Activated CD4-positive, alpha-beta T cell treated with anti-CD3 and anti-CD28 coated beads, Interleukin-2, amount 50 U/mL, for 48 hours (primary cell): ENCODE measurements at regions not wholly inside any gene's neighbourhood (a gene's known extent, or its start where the extent isn't known, plus 50 kb on each side); places are given as distances from the start of the nearest gene placed in this dataset.
"Not testable (repeated sequence)": the region's sequence is repeated elsewhere in the genome, so short reads cannot be mapped to it uniquely, and the experiment has no call there.

Source experiments
- DNase-seq, 2 experiments: peaks; one replicate each; pipeline ENCODE4 v3.0.0-alpha.2; 2020

DNA sequence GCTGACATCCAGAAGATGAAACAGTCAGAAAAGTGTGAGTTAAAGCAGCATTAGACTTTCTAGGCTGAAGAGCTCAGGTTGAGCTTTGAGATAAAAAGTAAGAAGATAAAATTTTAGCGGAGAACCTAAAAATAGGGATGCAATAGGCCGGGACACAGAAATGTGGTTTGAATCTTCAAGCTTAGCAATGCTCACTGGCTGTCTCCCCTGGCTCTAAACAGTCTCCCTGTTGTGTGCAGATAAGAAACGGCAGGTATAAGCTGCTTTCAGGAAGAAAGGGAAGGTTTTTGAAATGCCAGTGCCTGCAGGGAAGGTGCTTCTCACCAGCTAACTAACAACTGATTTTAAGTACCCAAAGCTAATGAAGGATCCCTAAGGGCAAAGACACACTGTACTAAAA lies 718.7 kb upstream of the SGO1 start:
- no peak for DNase-seq

DNA sequence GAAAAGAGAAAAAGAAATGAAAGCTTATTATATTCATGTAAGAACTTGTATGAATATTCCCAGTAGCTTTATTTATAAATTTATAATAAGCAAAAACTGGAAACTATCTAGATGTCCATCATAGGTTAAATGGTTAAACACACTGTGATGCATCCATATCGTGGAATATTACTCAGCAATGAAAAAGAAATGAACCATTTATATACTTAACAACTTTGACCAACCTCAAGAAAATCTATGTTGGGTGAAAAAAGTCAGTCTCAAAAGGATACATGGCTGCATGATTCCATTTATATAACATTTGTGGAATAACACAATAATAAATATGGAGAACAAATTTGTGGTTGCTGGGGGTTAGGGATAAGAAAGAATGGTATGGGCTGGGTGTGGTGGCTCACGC lies 713.0 kb upstream of the SGO1 start:
- no peak for DNase-seq

DNA sequence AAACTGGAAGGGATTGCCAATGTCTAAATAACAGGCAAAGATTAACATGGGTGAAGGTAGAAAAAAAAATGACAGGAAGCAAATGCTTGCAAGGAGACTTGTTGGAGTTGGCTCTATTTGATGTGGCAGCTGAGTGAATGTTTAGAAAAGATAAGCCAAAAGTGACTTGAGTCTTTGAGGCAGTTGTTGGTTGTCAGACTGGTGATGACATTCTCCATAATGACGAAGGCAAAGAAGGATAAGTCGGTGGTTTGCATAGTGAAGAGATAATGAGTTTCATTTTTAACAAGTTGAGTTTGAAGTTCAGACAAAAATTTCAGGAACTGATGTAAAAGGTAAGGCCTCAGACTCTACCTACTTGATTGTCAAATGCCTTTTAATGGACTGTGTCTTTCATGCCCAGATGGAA lies 704.1 kb upstream of the SGO1 start:
- DNase-seq, result no peak

DNA sequence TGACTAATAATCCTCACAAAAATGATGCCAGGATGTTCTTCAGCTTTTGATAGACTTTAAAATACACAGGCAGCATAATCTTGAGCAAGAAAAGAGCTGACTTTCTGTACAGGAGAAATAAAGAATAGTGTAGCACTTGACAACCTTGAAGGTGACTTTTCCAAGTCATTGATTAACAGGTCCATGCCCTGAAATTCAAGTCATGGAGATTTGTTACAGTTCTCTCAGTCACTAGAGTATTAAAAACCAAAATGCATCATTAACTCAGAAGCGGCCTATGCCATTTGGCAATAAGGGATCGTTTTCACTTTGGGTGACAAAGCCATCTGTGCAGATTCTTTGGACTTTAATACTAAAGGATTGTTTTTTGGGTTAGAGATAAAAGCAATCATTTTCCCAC lies 692.7 kb upstream of the SGO1 start:
- DNase-seq, result no peak

DNA sequence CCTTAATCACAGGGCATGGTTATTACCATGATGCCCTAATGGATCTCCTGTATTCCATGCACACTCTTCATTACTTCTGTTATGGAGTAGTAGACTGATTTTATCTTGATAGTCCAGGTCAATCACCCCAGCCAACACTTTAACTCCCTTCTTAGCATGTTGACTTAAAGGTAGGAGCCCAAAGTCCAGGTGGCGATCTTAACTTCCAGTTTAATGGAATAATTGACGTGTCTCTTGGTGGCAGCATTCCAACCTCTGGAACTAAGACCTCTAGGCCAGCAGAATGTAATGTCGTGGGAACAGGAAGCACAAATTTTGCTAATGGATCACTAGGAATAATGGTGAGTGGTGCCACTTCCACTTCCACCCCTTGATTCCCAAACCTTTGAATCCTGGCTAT lies 687.2 kb upstream of the SGO1 start:
- no peak for DNase-seq

DNA sequence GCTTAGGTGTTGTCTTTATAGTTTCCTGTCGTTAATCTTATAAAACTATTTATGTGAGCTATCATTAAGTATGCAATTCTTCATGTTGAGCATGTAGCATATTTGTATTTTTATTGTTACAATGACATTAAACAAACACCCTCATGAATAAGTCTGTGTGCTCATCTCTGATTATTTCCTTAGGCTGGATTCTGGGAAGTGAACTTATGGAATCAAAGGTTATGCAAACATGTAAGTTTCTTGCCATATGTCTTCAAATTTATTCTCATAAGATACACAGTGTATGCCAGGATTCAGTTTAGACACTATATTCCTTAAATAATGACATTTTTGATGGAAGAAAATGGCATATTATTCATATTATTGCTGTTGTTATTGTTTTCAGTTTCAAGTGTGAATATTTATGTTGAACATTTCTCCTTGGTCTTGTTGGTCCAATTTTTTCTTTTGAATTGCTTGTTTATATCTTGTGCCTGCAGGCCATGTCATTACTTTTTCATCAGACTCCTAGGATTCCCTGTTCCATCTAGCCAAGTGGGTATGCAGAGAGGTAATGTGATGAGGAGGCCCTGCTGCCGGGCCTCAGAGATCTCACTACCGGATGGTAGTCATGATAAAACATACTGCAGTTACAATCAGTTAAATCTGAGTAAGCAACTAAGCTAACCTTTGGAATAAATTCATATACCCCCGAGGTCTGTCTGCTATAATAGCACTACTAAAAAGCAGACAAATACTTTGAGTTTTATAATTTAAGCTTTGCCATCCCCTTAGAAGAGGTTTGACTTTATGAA lies 684.3 kb upstream of the SGO1 start:
- DNase-seq, result no peak

DNA sequence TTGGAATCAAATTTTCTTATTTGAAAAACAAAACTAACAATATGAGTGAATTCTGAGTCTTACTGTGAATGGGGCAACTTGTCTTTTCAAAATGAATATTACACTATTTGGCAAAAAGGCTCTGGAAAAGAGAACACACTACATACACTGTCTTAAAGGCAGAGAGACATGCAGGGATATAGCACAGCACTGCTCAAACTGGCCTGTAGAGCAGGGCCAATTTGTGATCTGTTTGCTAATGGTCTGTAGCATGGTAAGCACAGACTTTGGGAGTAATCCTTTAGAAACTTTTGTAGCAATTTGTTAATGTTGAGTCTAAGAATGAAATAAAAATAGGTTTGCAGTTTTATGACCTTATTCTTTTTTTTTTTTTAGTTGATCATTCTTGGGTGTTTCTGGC lies 679.8 kb upstream of the SGO1 start:
- no peak for DNase-seq

DNA sequence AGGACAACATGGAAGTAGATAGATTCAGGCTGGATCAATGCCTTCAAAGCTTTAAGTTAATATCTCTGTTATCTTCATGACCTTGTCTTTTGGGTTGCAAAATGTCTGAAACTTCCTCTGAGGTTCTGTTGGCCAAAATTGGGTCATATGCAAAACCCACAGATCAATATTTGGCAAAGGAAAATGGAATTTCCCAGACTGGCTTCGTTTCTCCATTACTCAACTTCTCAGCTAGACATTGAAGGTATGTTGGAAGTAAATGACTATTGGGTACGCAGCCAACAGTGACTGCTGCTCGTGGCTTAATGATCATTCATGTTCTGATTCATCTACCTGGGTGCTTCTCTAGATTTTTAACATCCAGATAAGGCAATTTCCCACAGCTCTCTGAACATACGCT lies 675.4 kb upstream of the SGO1 start:
- DNase-seq, result no peak

DNA sequence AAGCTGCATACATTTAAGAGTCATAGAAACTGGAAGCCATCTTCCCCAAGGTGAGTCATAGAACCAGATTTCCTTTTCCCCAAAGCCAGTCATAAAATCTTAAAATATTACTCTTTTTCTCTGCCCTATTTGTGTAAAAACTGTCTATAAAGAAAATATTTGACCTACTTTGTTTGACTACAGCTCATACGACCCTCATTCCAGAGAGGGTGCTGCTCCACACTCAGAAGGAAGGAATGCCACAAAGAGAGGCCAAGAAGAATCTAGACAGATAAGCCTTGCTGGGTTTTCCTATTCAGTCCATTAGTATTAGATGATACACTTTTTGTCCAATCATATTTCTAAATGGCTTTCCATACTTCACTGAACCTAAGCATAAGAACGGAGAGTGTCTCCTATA lies 671.6 kb upstream of the SGO1 start:
- no peak for DNase-seq

DNA sequence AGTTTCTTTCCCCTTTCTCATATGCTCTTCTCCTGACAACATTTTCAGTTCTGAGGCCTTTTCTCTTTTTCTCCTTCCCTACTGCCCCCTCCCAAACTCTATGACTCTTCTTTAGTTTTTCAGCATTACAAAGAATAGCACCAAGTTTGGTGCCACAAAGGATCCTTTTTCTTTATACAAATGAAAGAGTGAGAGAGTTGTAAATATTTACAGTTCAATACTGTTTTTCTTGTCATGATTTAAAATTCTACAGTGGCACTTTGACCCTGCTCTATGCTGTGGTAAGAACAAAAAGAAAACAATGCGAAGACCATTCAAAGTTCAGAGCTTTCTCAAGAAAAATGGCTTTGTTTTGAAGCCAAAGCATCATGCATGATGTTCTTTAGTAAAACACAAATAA lies 667.9 kb upstream of the SGO1 start:
- DNase-seq, result no peak

DNA sequence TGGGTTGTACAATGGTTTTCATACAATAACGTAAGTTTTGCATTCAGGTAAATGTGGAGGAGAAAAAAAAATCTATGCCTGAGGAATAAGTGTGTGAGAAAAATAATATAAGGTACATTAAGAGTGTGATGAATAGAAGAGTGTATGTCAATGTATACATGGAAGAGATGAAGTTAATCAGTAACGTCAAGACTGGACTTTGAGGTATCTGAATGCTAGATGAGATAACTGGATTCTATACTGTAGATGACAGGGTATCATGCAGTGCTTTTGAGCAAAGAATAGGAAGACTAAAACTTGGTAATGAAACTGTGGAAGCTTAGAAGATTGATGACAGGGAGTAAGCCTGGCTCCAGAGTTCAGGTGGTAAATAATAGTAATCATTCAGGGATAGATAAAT lies 666.7 kb upstream of the SGO1 start:
- no peak for DNase-seq

DNA sequence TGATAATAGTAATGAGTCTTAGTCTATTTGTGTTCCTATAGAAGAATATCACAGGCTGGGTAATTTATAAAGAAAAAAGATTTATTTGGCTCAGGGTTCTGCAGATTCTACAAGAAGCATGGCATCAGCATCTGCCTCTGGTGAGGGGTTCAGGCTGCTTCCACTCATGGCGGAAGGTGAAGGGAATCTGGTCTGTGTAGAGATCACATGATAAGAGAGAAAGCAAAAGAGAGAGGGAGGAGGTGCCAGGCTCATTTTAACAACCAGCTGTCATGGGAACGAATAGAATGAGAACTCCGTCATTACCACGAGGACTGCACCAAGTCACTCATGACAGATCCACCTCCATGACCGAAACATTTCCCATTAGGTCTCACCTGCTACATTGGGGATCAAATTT lies 664.0 kb upstream of the SGO1 start:
- no peak for DNase-seq

DNA sequence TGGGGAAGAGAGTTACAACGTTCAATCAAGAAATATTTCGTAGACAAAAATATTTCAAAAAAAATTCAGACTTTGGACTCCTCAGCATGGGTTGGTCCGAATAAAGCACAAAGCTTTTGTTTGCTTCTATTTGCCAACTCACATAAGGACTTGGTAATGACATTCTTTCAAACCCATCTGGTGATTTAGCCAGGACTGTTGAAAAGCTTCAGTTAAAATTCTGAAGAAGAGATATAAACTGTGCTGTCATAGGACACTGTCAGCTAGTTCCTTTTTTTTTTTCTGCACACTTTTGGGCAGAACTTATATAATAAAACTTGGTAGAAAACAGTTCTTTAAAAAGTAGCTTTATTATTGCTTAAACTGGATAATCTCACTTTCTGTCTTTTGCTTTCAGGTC lies 660.8 kb upstream of the SGO1 start:
- no peak for DNase-seq

DNA sequence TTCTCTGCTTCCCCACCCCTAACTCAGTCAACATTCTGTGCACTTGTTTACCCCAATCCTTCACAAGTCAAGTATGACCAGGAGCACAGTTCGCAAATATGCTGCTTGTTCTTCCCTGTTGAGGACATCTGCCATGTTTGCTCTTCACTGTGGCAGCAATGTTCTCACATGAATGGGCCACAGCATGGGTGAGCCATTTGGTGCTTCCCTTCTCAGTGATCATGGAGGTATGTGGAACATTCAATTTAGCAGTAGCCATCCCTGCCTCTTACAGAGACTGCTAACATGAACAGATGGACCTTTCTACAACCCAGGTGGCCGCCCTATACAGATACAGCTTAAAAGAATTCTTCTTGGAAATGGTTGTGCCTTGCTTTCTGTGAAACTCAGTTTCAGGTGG lies 660.1 kb upstream of the SGO1 start:
- no peak for DNase-seq

DNA sequence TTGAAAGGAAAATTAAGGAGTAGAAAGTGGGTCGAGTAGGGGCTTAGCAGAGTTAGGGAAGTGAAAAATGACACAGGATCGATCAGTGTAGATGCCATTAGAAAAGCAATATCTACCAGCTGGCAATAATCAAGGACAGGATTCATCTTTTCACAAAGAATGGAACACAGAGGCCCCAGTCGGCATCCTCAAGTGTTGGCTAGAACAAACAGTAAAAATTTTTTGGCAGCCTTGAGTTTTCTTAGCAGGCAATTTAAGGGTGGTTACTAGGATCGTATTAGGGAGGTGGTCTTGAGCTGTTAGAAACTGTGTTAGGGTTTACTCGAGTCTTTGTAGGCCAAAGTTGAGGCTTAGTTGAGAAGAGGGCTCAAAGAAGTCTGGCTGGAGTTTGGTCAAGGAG lies 658.8 kb upstream of the SGO1 start:
- no peak for DNase-seq

DNA sequence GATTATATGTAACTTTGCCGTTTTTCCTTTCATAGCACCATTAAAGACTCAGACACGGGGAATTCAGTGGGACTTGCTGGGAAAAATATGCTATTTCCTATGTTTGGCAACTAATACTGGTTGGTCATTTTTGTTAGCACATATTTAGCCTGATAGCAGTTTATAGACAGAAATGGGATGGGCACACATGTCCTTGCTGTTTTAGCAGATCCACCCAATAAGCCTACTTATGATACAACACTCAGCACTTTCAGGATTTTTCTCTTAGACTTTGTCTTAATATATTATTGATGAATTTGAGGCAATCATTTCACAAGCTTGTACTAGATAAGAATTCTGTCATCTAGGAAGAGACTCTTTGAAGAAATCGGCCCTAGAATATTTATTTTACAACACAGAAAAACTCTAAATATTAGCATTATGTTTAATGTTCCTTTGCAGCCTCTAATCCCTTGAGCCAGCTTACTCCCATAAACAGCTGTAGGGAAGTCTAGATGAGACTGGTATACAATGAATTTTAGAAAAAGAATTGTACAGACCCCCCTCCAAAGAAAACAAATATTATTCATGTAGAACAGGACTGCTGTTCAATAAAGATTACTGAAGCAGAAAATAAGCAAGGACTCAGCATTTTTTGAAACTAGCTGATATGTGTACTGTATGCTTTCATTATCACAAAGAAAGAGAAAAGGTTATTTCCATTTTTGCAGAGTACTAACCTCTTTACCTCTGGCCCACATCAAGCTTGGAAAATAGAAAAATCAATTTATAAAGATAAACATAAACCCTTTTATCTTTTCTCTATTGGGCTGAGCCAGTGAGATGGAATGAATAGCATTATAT lies 656.8 kb upstream of the SGO1 start:
- no peak for DNase-seq

DNA sequence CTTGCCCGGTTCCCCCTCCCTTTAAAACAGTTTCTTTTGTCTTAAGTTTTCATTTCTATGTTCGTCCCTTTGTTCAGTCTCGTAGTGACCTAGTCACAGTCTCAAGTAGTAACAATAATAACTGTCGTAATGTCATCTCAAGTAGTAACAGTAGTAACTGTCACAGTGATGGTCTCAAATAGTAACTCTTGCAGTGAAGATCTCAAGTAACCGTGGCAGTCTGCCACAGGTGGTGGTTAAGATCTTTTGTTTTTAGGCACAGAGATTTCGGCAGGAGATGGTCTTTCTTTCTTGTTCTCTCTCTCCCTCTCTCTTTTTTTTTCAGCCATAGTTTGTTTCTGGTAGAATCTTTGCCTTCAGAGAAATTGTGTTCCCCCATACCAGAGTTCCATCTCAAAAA lies 656.0 kb upstream of the SGO1 start:
- DNase-seq, result no peak

DNA sequence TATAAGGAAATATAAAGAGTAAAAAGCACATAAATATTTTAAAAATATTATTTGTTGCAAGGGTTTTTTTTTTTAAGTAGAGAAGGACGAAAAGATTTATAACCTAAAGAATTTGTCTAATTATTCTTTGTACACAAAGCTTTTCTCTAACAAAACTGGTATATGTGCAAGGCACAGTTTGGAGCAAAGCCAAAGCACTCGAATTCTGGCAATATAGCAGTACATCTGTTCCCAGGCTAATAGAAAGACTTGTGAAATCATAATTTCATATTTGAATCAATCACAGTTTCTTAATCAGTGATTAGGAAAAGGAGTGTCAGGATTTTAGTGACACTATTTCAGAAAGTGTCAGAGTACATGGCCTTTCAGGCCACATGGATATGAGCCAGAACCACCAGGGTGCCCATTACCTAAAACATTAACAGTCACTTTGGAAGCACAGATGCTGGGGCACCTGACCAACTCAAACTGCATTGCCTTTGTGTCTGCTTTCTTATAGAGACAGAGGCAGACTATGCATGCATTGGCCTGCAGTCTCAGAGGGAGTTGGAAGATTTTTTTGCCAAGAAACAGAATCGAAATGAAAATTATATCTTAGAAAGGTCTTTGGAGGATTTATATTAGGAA lies 651.8 kb upstream of the SGO1 start:
- no peak for DNase-seq

DNA sequence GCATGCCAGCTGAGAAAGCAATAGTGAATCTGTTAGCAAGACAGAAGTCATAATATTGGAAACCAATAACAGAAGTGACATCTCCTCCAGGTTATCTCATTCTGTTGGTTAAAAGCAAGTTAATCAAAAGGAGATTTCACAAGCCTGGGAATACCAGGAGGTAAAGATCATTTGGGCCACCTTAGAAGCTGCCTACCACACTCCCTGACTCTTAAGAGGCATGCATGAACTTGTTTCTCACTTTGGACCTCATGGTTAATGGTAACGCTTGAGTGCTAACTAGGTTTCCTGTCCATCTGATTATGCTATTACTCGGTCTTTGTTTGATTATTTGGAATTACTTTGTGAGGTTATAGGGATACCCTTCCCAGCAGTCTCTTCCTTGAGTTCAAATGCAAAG lies 650.8 kb upstream of the SGO1 start:
- no peak for DNase-seq

DNA sequence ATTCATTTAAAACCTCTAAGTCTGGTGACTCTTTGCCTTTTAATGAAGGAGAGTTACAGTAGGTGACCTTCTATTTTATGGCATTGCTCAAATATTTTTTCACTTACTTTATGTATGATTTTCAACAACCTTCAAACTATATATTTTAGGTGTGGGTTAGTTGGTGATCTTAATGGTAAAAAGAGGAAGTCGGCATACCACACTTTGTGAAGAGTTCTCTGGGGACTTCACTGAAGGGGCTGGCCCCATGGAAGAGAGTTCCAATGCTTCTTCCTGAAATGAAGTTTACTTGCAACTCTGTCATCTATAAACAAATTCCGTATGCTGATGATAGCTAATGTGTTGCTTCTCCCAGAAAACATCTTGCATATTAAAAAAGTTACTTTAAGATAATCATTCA lies 647.0 kb upstream of the SGO1 start:
- DNase-seq, result no peak

DNA sequence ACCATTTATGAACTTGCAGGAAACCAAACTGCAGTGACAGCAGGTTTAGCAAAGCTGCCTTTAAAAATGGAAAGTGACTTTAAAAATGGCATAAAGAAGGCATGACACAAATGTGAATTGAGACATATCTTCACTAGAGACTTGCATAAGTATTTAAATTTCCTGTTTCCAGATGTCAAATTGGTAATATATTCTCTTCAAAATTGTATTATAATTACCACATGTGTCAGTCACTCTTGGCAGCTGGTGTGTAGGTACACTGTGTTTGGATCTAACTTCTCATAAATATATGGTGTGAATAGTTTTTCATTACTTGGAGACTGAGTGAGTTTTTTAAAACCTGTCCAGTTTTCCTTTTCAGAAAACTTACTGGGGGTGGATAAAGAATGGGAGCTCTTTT lies 636.2 kb upstream of the SGO1 start:
- DNase-seq, result no peak

DNA sequence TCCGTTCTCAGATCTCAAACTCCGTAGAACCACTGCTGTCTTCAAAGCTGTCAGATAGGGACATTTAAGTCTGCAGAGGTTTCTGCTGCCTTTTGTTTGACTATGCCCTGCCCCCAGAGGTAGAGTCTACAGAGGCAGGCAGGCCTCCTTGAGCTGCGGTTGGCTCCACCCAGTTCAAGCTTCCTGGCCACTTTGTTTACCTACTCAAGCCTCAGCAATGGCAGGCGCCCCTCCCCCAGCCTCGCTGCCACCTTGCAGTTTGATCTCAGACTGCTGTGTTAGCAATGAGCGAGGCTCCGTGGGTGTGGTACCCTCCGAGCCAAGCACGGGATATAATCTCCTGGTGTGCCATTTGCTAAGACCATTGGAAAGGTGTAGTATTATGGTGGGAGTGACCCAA lies 634.9 kb upstream of the SGO1 start:
- DNase-seq, result not testable (repeated sequence)

DNA sequence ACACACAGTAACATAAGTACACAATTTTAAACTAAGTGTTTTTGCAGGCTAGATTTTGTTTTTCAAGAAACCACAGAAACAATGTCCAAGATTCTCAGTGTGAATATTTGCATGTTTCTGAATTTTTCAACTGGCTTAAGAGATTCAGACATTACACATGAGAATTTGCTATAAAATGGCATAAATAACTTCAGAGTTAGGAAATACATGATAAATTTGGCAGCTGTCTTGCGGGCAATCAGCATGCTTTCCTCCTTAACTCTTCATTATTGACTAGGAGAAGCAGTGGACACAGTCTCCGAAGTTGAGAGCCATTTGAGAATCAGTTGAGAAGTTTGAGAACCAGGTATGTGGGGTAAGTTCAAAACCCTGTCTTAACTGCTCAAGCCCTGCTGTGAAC lies 625.6 kb upstream of the SGO1 start:
- no peak for DNase-seq

DNA sequence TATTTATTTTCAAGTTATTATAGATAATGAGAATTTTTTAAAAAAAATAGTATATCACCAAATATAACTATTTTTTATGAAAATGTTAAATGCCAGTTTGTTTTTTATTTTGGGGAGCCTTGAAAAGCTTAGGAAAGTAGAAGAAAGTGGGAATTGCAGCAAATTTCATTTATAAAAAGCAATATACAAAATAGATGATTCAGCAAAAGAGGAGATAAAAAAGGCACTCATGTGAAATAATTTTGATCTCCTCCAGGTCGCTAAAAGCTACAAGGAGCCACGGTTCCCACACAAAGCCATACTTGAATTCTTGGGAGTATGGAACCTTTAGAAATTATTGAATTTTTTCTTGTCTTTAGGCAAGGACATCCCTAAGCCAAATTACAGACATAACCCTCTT lies 625.0 kb upstream of the SGO1 start:
- DNase-seq, result no peak
